HG03045 (cell line): ENCODE measurements at regions not wholly inside any gene's neighbourhood (a gene's known extent, or its start where the extent isn't known, plus 50 kb on each side); places are given as distances from the start of the nearest gene placed in this dataset.
"Not testable (repeated sequence)": the region's sequence is repeated elsewhere in the genome, so short reads cannot be mapped to it uniquely, and the experiment has no call there.

Experiments used
- ATAC-seq: cut with Tn5 transposase; IDR thresholded peaks from one replicate; pipeline ENCODE4 v1.9.1; 2021; ENCODE audit warnings: mild to moderate bottlenecking, moderate library complexity; ENCODE audit not compliant: unreplicated experiment

GRCh38 chr10:6706725-6707124, 126.6 kb upstream of the PRKCQ start:
- no peak for ATAC-seq

DNA sequence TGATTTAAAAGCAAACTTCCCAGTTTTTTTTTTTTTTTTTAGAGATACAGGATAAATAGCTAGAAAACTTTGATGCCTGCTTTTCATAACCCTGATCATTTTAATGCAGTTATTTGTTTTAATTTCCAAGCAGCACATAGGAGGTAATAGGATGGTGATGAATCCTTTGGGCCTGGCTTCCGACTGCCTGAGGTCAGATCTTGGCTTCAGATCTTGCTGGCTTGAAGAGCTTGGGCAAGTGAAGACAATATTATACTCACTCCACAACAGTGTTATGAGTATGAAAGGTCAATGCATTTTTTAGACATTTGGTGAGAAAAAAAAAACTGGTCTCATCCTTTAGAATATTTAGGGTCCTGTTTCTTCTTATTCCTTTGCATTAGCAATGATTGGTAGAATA, 124.8 kb upstream of the PRKCQ start:
- no peak for ATAC-seq

DNA sequence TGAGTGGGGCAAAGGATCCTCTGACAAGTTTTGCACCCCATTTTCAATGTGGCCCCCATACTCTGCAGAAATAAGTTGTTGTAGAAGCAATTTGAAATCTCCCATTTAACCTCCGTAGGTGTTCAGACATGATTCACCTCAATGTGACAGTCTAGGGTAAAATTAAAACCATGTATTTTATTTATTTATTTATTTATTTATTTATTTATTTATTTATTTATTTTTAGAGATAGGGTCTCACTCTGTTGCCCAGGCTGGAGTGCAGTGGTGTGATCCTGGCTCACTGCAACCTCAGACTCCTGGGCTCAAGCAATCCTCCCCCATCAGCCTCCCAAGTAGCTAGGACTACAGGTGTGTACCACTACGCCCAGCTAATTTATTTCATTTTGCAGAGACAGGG, 122.8 kb upstream of the PRKCQ start:
- ATAC-seq: not testable (repeated sequence)

- no peak for ATAC-seq
Measured at GRCh38 chr10:6702030-6702429, 122.0 kb upstream of the PRKCQ start.

GRCh38 chr10:6701289-6701688, 121.2 kb upstream of the PRKCQ start:
- ATAC-seq: no peak

DNA sequence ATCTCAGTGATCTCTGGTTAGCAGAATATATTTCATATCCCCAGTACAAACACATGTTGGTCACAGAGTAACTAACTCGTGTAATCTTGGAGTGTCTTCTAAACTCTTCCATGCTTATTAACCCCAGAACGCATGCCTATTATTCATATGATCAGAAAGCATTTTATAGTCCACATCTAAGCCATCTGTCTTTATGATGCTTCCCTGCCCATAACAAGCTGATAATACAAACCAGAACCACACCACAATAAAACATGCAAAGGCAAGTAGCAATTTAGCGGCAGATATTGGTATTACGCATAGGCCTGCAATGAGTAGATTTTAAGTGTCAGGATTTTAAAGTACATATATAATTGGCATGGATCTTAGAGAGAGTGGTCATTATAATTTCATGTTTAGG, 120.0 kb upstream of the PRKCQ start:
- ATAC-seq: no peak

GRCh38 chr10:6699336-6699735, 119.3 kb upstream of the PRKCQ start:
- no peak for ATAC-seq

GRCh38 chr10:6695519-6695918, 115.4 kb upstream of the PRKCQ start:
- no peak for ATAC-seq

DNA sequence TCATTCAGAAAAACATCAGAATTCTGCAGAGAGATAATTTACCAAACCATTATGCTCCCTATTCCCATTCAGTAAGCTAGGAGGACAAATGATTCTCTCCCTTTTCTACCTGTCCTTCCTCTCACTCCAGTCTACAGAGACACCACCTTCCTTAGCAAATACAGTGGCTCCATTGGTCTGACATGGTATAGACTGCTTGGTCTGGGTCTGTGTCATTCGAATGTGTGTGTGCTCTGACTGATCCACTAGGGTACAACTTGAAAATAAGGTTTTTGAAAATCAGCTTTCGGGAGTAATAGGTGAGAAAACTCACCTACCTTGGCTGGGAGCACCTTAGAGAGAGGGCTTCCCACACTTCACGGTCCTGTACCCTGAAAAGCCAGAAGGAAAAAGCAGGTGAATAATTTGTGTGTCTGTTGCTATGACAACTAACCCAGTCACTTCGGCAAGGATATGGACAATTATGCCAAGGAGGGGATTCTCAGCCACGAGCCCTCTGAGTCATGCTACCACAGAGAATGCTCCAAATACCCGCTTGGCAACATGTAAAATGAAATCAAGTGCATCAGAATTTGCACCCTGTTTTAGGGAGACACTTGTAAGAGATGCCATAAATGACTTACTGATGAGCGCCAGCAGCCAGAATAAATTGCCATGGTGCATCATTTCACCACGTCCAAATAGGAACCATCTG, 114.5 kb upstream of the PRKCQ start:
- no peak for ATAC-seq

GRCh38 chr10:6692856-6693255, 112.8 kb upstream of the PRKCQ start:
- ATAC-seq: no peak

- ATAC-seq: no peak
Measured at GRCh38 chr10:6692103-6692502, 112.0 kb upstream of the PRKCQ start.

DNA sequence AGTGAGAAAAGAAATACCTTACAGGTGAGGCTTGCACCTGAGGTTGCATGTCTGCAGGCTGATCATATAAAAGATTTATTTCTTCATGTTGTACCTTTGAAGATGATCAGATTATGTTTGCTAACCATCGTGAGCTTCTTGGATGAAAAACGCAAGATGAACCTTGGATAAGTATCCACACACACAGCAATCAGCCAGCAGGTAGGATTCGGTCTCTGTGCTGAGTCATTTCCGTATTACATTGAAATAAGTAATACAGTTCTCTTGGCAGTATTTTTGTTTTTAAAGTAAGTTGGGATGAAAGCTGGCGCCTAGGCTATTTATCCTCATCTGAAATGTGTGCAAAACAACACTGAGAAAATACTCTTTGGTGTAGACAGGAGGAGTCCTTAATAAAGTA, 109.0 kb upstream of the PRKCQ start:
- ATAC-seq: no peak

DNA sequence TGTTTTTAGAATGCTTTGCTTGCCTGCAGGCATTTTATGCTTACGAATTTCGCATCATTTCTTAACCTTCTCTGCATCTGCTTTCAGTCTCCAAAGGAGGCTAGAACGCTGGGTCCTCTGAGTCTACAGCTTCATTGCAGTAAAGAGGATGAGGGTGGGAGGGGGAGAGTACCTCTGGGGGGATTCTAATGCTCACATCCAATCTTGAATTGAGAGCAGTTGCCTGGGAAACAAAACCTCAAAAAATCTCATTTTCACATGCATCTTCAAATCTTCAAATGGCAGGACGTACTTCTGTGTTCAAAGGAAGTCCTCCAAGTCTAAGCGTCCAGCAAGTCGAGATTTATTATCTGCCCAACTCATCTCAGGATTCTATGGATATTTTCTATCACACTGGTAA, 100.7 kb upstream of the PRKCQ start:
- ATAC-seq: no peak

DNA sequence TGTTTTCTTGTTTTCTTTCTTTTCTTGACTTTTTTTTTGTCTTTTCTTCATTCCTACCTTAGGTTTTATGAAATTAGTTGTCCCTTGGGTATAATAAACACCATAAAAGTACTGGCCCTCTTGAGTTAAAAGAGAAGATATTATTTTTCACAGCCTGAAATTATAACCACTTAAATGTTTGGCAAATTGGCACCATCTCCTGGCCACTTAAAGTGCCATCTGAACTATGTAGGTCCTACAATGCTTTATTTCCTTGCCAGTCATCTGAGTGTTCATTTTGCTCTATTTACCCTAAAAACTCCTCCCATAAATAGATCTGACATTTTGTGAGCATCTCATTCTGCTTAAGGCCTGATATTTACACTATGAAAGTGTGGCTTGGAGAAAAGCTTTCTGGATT, 98.9 kb upstream of the PRKCQ start:
- no peak for ATAC-seq

- ATAC-seq: no peak
Measured at GRCh38 chr10:6678211-6678803, 98.2 kb upstream of the PRKCQ start.

- ATAC-seq: not testable (repeated sequence)
Measured at GRCh38 chr10:6677129-6677528, 97.1 kb upstream of the PRKCQ start.

- no peak for ATAC-seq
Measured at GRCh38 chr10:6674291-6674690, 94.2 kb upstream of the PRKCQ start.

DNA sequence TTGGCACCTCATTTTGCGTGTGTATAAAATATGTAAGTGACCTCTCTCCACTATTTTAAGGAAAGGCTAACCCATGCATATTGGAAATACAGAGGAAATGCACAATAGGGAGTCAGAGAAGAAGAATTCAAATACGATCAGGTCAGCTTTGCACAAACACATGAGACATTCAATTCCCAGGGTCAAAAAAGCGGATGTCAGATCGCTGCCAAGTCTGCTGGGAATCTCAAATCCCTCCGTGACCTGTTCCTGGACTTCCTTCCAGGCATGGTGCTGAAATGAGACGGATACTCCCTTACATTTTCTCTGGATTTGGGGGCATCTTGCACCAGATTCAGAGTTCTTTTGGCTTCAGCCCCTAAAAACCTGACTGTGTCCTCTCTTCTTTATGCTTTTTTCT, 91.9 kb upstream of the PRKCQ start:
- no peak for ATAC-seq

DNA sequence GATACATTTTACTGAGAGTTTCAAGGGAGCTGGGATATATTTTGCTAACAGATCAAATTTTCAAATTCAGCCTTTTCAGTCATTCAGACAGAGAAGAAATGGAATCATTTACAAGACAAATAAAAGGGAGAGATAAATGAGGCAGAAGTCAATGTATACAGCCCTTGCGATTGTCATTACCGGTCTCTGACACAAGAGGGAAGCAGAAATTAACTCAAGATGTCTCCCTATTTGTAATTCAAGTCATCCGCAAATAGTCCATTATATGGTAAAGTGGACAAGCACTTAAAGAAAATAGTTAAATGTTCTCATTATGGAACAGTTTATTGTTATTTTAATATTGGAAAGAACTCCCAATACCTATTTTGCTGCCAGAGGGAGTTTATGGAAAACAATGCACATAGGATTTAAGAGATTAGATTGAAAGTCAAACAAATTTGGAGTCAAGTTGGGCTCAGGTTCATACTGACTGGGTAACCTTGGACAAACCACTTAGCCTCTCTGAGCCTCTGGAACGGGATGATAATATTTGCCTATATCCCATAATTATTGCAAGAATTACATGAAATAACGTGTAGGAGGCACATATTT, 89.3 kb upstream of the PRKCQ start:
- no peak for ATAC-seq

DNA sequence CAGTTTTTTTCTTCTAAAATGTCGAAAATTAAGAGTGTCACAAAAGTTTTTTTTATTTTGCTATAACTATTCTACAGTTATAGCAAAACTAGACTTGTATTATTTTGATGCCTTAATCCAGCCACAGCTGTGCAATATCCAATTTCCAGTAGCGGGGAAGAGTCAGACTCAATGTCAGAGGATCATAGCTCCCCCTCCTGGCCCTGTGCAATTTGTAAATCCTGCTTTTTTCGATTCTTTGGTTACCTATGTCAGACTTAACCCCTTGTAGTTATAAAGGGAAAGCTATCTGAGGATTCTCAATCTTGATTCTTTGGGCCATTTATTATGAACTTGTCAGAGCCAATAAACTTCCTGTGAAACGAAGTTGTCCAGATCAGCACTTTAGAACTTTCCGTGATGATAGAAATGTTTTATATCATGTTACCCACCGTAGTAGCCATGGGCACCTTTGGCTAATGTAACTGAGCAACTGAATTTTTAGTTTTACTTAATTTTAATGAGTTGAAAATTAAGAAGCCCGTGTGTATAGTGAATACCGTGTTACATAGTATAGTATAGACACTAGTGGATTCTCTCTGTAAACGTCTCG, 87.7 kb upstream of the PRKCQ start:
- ATAC-seq: no peak

GRCh38 chr10:6667150-6667549, 87.1 kb upstream of the PRKCQ start:
- ATAC-seq: no peak

DNA sequence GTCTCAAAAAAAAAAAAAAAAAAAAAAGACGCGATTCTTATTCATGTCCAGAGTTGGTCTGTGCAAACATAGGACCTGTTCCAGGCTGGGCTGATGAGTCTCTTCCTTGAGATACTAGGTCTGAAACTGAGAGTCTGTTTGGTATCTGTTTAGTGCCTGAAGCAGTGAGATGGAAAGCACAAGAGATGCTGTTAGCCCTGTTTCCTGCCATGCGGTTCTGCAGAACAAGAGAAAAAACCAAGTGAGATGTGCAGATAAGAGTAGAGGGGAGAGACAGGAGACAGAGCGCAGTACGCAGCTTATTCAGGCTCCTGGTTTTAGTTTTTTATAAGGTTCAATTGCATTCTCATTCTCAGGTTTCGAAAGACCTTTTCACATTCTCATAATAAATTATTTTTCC, 85.8 kb upstream of the PRKCQ start:
- ATAC-seq: no peak
